UCSD-AML1 (cell line): ENCODE measurements at regions not wholly inside any gene's neighbourhood (a gene's known extent, or its start where the extent isn't known, plus 50 kb on each side); places are given as distances from the start of the nearest gene placed in this dataset.

Source experiments
- DNase-seq: peaks from one replicate; lab custom pipeline; 2025; ENCODE audit not compliant: unreplicated experiment; lab: John Stamatoyannopoulos, UW

DNA sequence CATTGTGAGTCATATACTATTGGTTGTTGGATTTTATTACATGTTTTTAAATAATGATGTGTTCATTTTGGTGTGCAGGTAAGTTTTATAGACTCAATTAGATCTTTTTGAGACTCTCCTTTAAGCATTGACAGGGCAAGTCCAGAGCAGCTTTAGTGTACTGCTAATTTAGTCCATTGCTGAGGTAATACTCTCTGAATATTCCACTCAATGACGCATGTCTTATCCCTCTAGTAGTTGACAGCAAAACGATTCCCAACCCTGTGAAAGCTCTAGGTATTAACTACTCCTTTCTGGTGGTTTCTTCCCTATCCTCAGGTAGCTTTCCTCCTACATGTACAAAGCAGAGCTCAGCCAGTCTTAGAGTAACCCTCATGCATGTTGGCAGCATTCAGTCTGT is 373.5 kb upstream of the MAP3K7 start:
- DNase-seq, result no peak

DNA sequence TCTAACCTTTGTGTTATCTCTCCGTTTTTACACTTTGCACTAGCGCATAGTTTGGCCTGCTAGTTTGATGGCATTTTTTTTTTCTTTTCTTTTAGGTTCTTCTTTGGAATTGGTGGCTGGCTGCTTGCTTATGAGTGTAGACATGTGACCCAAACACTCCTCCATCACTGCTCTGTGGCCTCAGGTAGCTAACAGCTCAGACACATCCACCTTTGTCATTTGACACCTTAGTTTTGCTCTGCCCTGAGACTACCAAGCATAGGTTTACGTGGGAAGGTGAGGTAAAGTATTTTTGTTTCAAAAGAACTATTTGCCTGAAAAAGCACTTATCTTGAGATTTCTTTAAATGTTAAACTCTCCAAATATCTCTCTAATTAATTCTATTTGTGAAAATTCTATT is 368.4 kb upstream of the MAP3K7 start:
- DNase-seq, result no peak

DNA sequence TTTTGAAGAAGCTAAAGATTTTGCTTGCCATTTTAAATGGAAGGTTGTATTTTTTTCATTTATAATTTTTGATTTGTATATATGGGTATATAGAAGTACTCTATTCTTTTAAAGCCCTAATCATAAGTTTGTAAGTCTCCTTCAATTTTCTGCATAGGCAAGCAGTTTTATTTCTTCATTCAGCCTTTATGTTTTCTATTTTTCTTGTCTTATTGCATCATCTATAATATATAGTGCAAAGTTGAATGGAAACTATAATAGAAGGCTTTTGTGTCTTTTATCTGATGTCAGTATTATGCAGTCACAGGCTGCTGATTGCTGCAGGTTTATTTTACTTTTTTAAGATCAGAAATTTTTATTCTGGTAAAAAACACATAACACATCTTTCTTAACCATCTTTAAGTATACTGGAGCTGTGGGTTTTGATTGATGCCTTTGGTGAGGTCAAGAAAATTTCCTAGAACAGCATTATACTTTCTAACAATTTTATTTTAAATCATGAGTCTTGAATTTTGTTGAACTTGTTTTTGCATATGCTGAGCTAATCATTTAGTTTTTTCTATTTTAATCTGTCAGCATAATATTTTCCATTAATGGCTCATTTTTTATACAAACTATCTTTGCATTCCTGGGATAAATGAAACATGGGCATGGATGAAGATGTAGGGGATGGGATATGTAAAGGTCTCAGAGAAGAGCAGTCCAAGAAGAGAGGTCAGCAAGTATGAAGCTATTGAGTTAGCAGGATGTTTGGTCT is 366.7 kb upstream of the MAP3K7 start:
- DNase-seq, result no peak

DNA sequence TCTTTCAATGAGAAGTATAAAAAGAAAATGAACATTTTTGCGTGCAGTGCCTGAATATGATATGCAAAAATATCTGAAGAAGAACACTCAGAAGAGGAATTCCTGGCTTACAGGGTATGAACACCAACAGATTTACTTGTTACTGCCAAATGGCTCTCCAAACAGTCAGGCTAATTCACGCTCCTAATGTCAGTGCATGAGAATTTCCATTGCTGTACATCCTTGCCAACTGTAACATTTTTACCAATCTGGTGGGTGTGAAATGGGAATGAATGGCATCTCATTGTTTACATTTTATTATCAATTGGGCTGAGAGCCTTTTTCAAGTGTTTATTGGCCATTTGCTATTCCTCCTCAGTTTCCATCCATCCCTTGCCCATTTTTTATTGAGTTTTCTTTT is 365.3 kb upstream of the MAP3K7 start:
- no peak for DNase-seq

DNA sequence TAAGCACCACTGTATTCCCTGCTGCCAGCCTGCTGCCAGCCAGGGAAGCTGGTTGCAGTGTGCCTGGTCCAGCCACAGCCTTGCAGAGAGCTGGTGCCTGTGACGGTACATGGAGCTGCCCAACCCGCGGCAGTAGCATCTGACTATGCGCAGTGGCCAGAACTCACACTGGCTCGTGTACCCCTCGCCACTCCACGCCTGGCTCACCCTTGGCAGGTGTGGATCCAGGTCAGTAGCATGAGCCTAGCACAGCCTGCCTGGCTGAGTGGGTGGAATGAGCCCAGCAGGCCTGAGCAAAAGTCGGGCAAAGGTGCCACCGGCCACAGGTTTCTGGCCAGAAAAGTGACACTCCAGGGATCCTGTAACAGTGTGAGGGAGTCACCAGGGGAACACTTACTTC is 361.7 kb upstream of the MAP3K7 start:
- DNase-seq, result no peak

DNA sequence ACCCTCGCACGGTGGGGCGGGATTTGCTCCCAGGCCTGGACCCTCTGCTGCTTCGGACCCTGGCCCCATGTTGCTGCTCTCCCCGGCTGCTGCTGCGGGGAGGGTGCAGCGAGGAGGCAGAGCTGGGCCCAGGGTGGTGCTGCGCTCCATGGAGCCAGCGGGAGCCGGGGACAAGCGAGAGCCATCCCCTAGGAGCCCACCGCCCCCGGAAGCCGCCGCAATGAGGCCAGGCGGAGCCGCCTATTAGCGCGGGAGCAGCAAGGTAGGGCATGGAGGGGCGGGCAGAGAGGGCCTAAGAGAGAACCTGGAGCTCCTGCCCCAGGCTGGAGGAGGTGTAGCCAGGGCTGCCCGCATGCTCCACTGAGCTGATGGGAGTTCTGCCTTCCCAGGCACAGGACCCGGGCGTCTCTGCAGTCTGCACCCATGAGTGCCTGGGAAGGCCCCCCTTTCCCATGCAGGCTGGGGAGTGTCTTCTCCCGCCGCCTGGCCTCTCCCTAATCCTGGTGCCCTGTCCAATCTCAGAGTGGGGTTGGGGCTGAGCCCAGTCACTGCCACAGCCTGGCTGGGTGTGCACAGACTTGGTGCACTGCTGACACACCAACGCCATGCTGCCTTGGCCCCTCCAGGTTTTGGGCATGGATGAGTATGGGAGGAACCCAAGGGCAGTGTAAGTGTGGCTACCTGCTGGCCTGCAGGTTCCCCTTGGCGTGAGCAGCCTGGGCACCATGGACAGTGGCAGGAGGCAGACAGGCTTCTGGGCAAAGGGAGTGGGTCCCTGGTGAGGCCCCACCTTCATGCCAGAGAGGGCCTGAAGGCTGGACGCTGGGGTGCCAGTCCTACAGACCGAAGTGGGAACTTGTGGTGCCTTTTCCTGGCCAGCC is 360.6 kb upstream of the MAP3K7 start:
- DNase-seq, result no peak

DNA sequence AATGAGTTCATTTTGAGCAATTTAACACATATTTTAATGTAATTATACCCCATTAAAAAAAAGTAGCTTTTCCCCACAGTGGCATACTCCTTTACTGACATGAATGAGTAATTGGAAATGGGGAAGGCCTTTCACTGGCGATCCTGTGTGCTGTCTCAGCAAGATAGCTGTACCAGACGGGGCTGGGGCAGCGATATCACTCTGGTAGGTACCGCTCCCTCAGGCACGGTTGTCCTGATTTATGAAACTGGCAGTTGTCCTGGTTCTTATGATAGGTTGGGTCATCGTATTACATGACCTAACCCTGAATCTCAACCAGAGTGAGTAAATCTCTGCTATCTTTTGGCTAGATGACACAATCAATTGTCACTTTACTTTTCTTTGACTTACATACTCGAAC is 355.0 kb upstream of the MAP3K7 start:
- DNase-seq, result no peak

DNA sequence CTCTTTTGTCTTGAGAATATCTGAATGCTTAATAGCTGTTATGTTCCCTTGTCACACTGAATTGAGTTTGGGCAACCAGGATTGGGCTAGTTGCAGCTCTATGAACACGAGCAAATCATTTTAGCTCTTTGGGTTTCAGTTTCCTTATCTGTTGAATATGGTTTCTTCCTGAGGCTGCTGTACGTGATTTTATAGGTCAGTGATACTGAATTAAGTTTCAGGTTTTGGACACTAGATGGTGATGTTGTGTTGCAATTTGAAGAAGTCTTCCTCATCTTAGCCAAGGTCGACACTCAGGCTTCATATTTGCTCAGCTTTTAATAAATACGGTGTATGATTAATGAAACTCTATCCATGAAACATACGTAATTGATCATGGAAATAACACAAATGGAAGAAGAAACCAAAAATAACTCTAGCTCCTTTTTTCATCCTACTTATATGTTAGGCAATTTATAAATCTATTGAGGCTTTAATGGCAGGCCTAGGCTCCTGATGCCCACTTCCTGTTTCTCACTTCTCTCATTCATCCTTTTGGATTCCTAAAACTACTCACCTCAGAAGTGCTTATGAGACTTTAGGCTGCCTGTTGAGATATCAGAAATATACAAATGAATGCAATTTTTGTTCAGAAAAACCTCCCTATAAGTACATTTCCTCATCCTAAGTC is 354.1 kb upstream of the MAP3K7 start:
- DNase-seq, result no peak

DNA sequence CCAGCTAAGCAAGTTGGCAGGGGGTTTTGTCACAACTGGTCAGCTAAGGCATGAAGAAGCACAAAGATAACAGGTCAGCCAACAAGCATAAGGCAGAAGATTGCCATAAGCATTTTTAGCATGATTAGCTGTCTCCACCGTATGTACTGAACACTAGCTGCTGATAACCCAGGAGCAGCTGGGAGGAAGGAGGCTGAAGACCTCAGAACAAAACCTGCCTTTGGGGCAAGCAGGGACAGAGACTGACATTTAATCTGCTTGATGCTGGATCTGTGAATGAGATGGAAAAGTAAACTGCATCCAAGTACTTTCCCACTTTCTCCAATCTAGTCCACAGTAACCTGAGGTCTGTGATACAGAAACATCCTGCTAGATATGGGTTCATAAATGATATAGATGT is 353.0 kb upstream of the MAP3K7 start:
- DNase-seq, result no peak

DNA sequence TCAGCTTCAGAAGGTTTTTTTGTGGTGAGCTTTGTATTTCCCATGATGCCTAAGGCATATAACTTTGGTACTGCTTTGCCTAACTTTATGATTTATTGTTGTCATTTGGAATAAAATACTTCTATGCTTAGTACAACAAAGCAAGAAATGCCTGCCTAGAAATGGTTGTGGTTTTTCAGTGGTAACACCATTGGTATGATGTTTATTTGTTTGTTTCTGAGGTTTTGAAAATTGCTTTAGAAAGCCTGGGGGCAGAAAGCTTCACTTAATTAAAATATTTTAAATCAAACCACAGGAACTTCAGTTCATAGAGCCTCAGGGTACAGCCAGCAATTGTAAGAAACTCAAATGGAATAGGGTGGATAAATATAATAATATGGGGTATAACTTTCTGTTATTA is 351.2 kb upstream of the MAP3K7 start:
- DNase-seq, result no peak

DNA sequence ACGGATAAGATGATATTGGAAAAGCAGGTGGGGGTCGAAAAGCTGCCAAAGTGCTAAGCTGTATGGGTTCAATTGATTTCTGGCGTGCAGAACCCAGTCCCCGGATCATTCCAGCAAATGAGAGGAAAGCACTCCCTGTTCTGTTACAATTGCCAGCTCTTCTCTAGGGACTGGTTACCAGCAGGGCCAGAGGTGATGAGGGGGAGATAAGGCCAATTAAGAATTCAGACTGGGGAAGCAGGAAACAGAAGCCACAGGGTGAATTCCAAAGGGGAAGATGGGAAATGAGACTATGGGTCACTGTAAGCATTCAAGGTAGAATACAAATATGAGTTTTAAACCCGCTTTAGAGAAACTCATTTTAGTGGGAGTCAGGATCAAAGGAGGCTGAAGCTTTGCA is 349.4 kb upstream of the MAP3K7 start:
- DNase-seq, result no peak

DNA sequence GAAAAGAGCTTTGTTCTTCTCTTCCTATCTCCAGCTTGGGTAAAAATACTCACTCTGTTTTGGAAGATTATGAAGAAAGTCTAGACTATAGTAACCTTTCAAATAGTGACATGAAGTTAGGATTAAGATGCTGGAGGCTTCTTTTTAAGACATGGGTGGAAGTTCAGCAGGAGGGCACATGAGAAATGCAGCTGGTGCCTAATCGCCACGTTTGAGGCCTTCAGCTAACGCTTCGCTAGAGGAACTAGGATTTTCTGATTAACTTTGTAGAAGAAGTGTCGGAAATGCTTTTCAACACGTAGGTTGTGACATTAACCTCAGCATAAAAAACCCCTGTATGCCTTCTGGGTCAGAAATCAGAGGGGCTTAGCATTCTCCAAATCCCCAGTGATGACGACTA is 348.1 kb upstream of the MAP3K7 start:
- no peak for DNase-seq

DNA sequence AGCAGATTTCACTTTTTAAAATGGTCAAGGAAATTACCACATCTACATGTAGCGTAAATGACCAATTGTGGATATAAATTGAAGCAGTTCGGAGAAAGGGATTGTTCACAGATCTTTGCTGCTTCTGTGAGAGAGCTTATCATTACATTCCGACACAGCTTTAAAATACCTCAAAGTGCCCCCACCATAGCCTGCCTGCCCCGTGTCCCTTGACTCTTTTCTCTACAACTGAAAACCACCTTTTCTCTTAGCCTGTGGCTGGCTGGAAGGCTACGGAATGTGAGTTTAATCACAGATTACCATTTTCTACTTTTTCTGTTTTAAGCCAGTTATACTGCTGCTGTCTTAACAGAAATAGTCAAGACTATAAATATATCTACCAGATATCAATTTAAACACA is 347.2 kb upstream of the MAP3K7 start:
- DNase-seq, result no peak

DNA sequence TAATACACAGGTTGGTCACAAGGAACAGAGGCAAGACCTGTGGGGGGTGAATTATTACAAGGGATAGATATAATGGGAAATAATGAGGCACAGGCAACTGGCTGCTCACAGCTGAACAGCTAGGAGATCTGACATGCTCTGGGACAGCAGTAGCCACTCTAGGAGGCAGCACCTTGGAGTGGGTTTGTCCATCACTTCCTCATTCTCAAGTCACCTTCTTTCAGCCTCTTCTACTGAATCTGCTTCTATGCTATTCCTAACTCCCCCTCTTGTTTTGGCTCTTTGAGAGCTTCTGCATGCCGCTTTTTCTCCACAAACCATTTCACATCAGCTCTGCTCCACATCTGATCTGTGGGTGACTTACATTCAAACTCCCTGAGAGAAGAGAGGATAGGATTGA is 345.5 kb upstream of the MAP3K7 start:
- no peak for DNase-seq

DNA sequence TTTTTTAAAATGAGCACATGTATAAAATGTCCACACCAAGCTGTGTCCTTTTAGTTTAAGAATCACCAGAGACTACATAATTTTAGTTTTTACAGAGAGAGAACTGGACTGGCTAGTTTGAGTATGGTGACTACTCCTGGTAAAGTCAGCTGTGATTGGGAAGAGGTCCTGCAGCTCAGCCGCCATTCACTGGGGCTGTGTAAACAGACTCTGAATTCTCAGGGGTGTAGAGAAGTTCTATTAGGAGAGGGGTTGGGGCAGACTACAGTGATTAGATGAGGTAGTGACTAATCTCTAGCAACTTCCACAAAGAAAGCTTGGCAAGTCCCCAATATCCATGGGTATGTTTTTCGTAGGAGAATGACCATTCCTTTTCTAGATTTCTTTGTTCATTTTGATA is 341.2 kb upstream of the MAP3K7 start:
- no peak for DNase-seq

DNA sequence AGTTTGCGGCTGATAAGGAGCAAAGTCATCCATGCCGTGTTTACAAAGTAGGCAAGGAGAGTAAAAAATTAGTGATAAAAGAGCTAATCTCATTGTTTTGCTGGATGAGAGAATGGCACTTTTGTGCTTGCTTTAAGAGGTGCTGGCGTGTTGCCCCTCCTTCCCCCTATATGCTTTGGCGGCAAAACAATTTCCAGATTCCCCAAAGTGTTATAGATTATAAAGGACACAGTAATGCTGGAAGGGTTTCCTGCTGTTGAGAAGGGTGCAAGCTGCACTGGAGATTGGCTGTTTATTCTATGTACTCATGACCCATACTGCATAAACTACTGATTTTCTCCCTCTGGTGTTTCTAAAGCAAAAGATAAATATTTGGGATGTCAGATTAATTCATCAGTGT is 338.9 kb upstream of the MAP3K7 start:
- DNase-seq, result no peak

DNA sequence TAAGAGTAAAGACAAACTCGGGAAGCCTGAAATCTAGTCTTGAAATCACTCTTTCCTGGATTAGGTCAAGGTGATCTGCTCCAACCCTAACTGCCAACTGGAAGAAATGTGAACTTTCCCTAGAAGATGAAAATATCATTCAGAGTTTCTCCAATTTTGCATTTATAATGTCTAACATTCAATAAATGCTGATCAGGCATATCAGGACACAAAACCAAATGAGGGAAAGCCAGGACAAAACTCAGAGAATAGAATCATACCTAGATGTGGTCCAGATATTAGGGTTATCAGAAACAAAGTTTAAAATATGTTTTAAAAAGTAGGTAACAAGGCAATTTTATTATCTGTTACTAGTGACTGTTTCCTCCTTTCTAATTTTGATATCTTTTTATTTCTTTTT is 335.5 kb upstream of the MAP3K7 start:
- DNase-seq, result no peak

DNA sequence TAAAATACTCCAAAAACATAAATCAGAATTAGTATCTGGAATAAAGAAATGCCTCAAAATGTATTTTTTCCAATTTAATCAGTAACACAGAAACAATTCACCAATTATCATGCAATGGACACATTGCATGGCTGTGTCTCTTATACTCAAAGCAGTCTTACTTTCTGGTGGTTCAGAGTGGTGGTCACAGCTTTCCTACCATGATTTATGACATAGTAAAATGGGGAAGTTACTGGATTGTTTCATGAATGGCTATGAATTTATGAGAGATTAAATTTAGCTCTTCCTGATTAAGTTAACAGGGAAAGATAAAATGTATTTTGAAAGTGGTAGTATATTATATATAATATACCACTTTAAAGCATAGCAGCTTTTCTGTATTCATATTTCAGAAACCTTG is 331.5 kb upstream of the MAP3K7 start:
- DNase-seq, result no peak

DNA sequence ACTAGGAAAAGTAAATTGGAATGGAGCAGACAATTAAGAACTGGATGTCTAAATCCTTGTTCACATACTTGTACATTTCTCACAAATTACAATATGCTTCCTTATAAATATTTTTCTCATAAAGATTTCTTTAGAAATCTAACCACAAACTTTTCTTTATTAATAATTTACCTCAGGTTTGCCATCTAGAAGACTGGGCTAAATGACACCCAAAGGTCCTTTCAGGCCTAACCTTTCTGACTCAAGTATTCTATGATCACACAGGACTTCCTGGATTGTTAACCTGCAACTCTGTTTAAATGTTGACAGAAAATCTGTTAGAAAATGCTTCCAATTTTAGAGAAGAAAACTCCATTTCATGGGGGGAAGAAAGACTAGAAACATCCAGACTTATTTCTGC is 330.5 kb upstream of the MAP3K7 start:
- DNase-seq, result no peak

DNA sequence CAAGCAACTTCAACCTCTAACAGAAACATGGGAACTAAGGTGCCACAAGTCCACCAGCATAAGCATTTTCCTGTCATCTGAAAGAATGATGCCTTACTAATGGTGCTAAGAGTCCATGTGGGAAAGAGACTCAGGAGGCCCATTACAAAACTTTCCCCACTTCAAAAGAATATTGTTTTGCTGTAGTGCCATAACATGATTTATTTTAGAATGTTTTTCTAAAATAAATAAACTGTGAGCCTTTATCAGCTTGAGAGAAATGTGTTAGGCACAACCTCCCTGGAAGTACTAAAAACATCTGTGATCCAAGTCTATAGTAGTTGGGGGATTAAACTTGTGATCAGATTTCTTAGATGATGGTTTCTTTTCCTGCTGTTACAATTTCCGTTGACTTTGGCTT is 330.1 kb upstream of the MAP3K7 start:
- DNase-seq, result no peak

DNA sequence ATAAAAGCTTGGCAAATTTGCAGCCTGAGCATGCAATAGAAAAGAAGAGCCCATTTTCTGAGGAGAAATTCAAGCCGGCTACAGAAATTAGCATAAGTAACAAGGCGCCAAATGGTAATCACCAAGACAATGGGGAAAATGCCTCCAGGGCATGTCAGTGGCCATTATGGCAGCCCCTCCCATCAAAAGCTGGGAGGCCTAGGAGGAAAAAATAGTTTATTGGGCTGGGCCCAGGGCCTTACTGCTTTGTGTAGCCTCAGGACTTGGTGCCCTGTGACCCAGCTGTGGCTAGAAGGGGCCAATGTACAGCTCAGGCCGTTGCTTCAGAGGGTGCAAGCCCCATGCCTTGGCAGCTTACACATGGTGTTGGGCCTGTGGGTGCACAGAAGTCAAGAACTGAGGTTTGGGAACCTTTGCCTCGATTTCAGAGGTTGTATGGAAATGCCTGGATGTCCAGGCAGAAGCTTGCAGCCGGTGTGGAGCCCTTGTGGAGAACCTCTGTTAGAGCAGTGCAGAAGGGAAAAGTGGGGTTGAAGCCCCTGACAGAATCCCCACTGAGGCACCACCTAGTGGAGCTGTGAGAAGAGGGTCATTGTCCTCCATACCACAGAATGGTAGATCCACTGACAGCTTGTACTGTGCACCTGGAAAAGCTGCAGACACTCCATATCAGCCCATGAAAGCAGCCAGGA is 328.5 kb upstream of the MAP3K7 start:
- no peak for DNase-seq
